Epithelial cell of esophagus (primary cell): ENCODE measurements at regions not wholly inside any gene's neighbourhood (a gene's known extent, or its start where the extent isn't known, plus 50 kb on each side); places are given as distances from the start of the nearest gene placed in this dataset.

Experiments
- DNase-seq: peaks from one replicate; pipeline ENCODE4 v3.0.0; 2010; ENCODE audit warnings: low read depth
- H3K4me3 ChIP-seq: 2 replicates; pipeline ENCODE4 v1.5.1; 2011; ENCODE audit warnings: mild to moderate bottlenecking, low read length, control low read depth
- TF ChIP-seq, protein P1 (sequence below): IDR thresholded peaks from 2 replicates; pipeline ENCODE4 v1.5.1; 2011; ENCODE audit warnings: low read depth, mild to moderate bottlenecking, low read length, control low read depth, inconsistent platforms; ENCODE audit not compliant: insufficient read depth; ENCODE audit errors: missing control alignments

DNA sequence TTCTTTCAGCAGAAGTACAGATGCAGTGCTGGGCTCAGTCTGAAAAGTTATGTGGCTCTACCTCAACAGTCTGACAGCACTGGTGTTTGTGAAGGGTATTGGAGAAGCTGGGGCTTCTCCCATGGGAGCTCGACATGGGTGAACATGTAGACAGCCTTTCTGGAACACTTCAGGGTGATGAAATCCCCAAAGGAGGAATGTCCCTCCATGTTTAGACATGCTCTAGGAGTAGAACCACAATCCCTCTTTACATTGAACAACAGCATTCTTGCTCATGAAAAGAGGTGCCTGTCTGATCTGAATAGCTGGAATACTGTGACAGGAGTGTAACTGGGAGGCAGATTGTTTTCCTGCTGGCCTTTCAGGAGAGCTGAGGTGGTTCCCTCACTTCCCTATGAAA is 53.8 kb upstream of the NAP1L2 start:
- no peak overlapping the region for H3K4me3 ChIP-seq
- DNase-seq: peak; percentile 47
- TF ChIP-seq, protein P1, sequence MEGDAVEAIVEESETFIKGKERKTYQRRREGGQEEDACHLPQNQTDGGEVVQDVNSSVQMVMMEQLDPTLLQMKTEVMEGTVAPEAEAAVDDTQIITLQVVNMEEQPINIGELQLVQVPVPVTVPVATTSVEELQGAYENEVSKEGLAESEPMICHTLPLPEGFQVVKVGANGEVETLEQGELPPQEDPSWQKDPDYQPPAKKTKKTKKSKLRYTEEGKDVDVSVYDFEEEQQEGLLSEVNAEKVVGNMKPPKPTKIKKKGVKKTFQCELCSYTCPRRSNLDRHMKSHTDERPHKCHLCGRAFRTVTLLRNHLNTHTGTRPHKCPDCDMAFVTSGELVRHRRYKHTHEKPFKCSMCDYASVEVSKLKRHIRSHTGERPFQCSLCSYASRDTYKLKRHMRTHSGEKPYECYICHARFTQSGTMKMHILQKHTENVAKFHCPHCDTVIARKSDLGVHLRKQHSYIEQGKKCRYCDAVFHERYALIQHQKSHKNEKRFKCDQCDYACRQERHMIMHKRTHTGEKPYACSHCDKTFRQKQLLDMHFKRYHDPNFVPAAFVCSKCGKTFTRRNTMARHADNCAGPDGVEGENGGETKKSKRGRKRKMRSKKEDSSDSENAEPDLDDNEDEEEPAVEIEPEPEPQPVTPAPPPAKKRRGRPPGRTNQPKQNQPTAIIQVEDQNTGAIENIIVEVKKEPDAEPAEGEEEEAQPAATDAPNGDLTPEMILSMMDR: no peak

DNA sequence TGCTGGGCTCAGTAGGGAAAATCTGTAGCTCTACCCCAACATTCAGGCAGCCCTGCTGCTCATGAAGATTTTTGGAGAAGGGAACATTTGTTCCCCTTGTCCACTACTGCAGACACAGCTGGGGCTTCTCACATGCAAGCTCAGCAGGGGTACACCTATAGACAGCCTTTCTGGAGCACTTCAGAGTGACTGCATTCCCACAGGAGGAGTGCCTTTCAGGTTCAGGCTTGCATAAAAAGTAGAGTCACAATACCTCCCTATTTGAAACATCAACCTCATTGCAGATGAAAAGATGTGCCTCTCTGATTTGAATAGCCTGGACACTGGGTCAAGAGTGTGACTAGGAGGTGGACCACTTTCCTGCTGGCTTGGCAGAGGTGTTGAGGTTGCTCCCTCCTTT is 53.3 kb upstream of the NAP1L2 start:
- peak; percentile 10 for DNase-seq
- H3K4me3 ChIP-seq: no peak overlapping the region
- TF ChIP-seq, protein P1: no peak

DNA sequence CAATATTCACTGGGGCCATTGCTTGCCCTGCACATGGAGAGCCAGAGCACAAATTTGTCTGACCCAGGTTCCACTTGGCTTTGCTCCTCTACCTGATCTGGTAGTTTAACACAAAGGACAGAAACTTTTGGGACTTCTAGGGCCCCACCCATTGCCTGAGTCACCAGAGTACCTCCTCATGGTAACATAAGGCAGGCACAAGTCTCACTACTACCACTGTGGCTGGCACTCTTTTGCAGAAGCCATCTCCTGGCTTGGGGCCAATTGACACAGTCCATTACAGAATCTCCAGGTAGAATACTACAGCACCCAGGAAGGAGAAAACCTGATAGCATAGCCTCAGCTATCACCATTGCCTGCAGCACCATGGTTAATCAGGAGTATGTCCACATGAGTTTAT is 52.6 kb upstream of the NAP1L2 start:
- no peak overlapping the region for H3K4me3 ChIP-seq
- TF ChIP-seq, protein P1: no peak
- no peak for DNase-seq

DNA sequence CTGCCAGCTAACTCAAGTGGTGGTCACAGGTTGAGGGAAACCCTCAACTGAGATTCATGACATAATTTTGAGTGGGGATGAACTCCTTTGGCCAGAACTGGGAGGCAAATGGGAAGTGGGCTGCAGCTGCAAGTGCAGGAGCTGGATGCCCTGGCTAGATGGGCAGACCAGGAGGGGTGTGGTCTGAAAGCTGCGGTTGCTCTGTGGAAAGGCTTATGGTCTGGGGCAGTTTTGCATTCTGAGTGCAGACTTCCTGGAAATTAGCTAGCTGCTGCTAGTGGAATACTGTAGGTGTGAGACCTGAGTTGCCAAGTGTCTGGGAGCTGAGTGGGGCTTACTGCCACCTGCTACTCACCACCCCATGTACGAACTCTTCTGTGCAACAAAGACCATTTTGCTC is 52.1 kb upstream of the NAP1L2 start:
- DNase-seq: no peak
- TF ChIP-seq, protein P1: no peak
- no peak overlapping the region for H3K4me3 ChIP-seq
